GM21576 (cell line): ENCODE measurements at regions not wholly inside any gene's neighbourhood (a gene's known extent, or its start where the extent isn't known, plus 50 kb on each side); places are given as distances from the start of the nearest gene placed in this dataset.
"Not testable (repeated sequence)": the region's sequence is repeated elsewhere in the genome, so short reads cannot be mapped to it uniquely, and the experiment has no call there.

ENCODE experiments used
- ATAC-seq: cut with Tn5 transposase; IDR thresholded peaks from one replicate; pipeline ENCODE4 v1.9.1; 2021; ENCODE audit warnings: mild to moderate bottlenecking, moderate library complexity; ENCODE audit not compliant: unreplicated experiment

- ATAC-seq, result no peak
Measured at GRCh38 chr7:119223930-119224329, 999.4 kb downstream of the ANKRD7 start.

- ATAC-seq, result no peak
Measured at GRCh38 chr7:119228482-119228881, 1004.0 kb downstream of the ANKRD7 start.

- no peak for ATAC-seq
Measured at GRCh38 chr7:119232091-119232490, 1007.6 kb downstream of the ANKRD7 start.

- ATAC-seq, result no peak
Measured at GRCh38 chr7:119233015-119233414, 1008.5 kb downstream of the ANKRD7 start.

- no peak for ATAC-seq
Measured at GRCh38 chr7:119252962-119253361, 1020.0 kb upstream of the KCND2 start.

- ATAC-seq, result no peak
Measured at GRCh38 chr7:119254742-119255141, 1018.2 kb upstream of the KCND2 start.

- no peak for ATAC-seq
Measured at GRCh38 chr7:119256001-119256400, 1017.0 kb upstream of the KCND2 start.

GRCh38 chr7:119256446-119257131, 1016.4 kb upstream of the KCND2 start:
- ATAC-seq, result no peak

- not testable (repeated sequence) for ATAC-seq
Measured at GRCh38 chr7:119266790-119267189, 1006.2 kb upstream of the KCND2 start.

GRCh38 chr7:119270045-119270464, 1002.9 kb upstream of the KCND2 start:
- peak; percentile 95 for ATAC-seq

GRCh38 chr7:119270644-119271043, 1002.3 kb upstream of the KCND2 start:
- no peak for ATAC-seq

- no peak for ATAC-seq
Measured at GRCh38 chr7:119271147-119271779, 1001.7 kb upstream of the KCND2 start.

- ATAC-seq, result no peak
Measured at GRCh38 chr7:119281181-119281846, 991.7 kb upstream of the KCND2 start.

- no peak for ATAC-seq
Measured at GRCh38 chr7:119283353-119283752, 989.6 kb upstream of the KCND2 start.

GRCh38 chr7:119288416-119288815, 984.6 kb upstream of the KCND2 start:
- no peak for ATAC-seq

GRCh38 chr7:119300341-119300740, 972.6 kb upstream of the KCND2 start:
- ATAC-seq, result not testable (repeated sequence)

- no peak for ATAC-seq
Measured at GRCh38 chr7:119320316-119320715, 952.7 kb upstream of the KCND2 start.

- no peak for ATAC-seq
Measured at GRCh38 chr7:119329715-119330114, 943.3 kb upstream of the KCND2 start.

GRCh38 chr7:119335405-119335804, 937.6 kb upstream of the KCND2 start:
- ATAC-seq, result no peak

- ATAC-seq, result no peak
Measured at GRCh38 chr7:119341822-119342221, 931.2 kb upstream of the KCND2 start.

- ATAC-seq, result no peak
Measured at GRCh38 chr7:119343289-119343688, 929.7 kb upstream of the KCND2 start.

- no peak for ATAC-seq
Measured at GRCh38 chr7:119344466-119344865, 928.5 kb upstream of the KCND2 start.
